HG03135 (cell line): ENCODE measurements at regions not wholly inside any gene's neighbourhood (a gene's known extent, or its start where the extent isn't known, plus 50 kb on each side); places are given as distances from the start of the nearest gene placed in this dataset.
"Not testable (repeated sequence)": the region's sequence is repeated elsewhere in the genome, so short reads cannot be mapped to it uniquely, and the experiment has no call there.

Experiments
- ATAC-seq: cut with Tn5 transposase; IDR thresholded peaks from one replicate; pipeline ENCODE4 v1.9.1; 2021; ENCODE audit warnings: mild to moderate bottlenecking, moderate library complexity; ENCODE audit not compliant: unreplicated experiment

DNA sequence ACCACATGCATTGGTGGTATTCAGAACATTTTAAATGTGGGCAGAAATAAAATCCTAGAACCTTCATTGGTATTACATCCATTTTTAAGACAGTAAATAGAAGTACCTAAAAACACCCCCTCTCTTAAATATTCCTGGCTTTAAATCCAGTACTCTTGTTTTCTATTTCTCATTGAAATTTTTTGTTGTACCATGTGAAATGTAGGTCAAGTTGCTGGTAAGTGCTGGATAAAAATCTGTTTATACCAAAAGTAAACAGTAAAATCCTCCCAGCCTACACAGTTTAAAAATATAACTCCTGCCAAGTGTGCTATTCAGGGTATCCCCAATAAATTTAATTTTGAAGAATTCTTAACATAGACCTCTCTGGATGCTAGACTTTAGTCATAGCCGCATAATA, 75.0 kb upstream of the FST start:
- ATAC-seq, result no peak

DNA sequence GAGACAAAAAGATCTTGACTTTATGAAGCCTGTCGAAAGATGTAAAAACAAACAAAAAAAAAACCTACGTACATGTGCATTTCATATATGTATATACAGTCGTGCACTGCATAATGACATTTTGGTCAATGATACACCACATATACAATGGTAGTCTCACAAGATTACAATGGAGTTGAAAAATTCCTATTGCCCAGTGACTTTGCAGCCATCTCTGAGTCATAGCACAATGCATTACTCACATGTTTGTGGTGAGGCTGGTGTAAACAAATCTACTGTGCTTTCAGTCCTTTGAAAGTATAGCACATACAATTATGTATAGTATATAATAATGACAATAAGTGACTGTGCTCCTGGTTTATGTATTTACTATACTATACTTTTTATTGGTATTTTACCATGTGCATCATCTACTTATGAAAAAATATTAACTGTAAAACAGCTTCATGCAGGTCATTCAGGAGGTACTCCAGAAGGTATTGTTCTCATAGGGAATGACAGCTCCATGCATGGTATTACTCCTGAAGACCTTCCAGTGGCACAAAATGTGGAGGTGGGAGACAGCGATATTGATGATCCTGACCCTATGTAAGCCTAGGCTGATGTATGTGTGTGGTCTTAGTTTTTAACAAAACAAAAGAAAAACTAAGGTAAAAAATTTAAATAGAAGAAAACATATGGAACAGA, 73.7 kb upstream of the FST start:
- no peak for ATAC-seq

DNA sequence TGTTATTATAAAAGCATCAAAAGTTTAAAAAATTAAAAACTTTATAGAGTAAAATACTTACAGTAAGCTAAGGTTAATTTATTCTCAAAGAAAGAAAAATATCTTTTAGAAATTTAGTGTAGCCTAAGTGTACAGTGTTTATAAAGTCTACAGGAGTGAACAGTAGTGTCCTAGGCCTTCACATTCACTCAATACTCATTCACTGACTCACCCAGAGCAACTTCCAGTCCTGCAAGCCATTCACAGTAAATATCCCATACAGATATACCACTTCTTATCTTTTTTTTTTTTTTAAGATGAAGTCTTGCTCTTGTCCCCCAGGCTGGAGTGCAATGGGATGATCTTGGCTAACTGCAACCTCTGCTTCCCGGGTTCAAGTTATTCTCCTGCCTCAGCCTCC, 73.1 kb upstream of the FST start:
- no peak for ATAC-seq

DNA sequence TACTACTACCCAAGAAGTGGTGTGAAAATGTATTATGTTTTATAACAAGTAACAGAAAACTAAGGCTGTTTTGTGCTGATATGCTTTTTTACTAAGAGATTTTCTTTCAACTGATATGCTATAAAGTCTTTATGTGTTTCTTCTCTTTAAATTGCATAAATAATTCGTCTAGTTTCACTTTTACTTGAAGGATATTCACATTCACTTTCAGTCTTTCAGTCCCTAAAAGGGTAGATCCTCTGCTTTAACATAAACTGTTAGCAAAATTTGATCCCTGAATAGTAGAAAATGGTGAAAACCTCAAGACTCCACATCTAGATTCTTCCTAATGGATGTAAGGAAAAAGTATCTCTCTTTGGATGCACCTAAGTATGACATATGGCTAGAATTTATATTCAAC, 69.0 kb upstream of the FST start:
- ATAC-seq, result no peak

DNA sequence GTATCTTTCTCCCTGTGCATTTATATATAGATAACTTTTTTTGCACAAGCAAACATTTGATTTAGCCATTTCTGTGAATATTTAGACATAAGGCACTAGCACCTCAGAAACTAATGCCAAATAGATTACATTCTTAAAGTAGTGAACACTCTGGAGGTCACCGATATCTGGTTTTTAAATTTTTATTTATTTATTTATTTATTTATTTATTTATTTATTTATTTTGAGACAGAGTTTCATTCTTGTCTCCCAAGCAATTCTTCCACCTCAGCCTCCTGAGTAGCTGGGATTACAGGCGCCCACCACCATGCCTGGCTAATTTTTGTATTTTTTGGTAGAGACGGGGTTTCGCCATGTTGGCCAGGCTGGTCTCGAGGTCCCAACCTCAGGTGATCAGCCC, 67.9 kb upstream of the FST start:
- not testable (repeated sequence) for ATAC-seq

DNA sequence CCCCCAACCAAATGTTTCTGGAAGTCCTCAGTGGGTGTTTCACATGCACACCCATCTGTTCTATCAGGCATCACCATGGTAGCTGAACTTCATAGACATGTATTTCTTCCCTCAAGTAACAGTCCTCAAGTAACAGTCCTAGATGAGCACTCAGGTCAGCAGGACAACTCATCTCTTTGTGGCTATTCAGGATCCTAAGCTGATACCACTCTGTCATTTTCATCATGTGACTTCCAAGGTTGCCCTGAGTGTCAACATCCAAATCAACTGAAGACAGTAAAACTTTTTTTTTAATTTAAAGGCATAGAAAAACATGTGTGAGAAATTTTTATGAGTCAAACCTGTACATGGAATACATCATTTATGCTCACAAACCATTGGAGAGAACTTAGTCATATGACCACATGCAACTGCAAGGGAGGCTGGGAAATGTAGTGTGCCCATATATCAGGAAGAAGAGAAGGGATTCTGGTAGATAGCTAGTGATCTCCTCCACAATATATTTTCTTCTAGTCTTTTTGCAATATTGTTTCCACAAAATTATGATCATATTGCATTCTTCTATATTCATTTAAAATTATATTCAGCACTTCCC, 64.2 kb upstream of the FST start:
- no peak for ATAC-seq

DNA sequence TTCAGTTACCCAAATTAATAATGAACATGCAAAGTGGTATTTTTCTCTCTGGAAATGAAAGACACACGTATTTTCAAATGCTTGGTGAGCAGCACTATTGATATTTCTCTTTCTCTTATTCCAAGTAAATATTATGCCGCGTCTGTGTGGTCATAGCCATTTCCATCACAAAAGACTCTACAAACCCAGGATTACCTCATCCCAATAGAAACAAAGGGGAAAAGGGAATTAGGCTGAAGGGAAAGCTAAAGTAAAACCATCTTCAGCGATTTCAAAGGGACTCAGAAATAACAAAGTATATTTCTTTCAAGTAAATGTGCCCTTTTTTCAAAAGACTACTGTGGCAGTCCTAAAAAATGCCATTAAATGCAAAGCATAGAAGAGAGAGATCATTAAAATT, 62.0 kb upstream of the FST start:
- ATAC-seq, result no peak

DNA sequence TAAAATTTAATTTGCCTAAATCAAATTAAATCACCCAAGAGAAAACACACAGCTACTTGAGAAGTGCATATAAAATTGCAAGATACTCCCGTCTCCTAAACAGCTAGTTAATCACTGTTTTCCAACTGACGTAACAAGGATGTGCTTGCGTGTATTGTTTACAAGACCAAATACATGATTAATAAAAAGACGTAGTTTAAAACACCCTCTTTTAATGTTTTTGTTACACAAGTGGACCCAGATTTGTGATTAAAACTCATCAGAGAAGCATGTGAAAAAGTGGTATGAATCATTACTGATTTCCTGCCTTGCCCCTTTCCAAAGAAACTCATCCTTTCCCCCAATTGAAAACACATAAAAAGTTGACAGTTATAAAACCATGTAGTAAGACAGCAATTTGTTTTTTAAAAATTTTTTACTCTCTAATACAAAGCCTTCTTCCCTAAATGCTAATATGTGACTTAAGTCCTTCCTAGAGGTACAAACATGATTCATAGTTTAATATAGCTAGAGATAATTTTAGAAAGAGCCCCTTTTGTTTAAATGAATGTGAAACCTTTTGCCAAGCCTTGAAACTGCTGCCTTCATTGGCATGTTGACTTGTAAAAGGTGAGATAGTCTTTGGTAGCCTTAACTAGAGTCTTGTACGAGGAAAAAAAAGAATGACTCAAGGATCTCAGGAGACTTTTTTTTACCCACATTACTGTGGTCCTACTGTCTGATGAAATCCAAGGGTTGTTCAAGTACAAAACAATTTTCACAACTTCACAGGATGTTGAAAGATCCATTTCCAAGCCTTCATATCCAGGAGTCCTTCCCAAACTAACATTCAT, 61.4 kb upstream of the FST start:
- no peak for ATAC-seq

DNA sequence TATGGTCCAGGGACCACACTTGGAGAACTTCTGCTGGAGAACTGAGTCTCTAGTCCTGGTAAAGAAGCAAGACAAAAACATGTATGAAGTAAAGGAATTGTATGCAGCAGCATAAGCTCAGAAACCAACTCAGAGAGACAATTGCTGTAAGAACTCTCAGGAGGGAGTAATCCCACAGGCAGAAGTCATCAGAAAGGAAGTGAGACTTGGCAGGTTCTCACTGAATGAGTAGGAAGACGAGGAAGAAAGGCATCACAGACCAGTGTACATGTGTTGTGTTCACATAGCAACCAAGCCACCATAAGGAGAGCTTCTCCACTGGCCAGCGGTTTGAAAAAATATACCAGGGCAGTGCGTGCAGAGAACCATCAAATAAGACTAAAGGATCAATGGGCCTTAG, 57.9 kb upstream of the FST start:
- ATAC-seq, result no peak

DNA sequence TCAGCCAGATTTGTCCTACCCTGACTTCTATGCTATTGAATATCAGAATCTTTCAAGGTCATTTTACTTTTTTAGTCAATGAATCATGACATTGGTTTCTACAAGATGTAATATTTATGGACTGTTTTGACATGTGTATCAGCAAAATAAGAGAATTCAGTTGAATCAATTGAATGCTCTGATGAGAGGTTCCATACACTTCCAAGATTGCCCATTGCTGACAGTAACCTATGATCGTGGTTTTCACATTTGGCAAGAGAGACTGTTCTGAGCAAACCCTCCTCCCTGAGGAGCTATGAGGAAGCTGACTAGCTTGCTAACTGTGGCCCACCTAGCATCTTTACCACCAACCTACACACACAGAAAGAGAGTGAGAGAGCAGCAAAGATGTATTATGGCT, 56.7 kb upstream of the FST start:
- no peak for ATAC-seq

DNA sequence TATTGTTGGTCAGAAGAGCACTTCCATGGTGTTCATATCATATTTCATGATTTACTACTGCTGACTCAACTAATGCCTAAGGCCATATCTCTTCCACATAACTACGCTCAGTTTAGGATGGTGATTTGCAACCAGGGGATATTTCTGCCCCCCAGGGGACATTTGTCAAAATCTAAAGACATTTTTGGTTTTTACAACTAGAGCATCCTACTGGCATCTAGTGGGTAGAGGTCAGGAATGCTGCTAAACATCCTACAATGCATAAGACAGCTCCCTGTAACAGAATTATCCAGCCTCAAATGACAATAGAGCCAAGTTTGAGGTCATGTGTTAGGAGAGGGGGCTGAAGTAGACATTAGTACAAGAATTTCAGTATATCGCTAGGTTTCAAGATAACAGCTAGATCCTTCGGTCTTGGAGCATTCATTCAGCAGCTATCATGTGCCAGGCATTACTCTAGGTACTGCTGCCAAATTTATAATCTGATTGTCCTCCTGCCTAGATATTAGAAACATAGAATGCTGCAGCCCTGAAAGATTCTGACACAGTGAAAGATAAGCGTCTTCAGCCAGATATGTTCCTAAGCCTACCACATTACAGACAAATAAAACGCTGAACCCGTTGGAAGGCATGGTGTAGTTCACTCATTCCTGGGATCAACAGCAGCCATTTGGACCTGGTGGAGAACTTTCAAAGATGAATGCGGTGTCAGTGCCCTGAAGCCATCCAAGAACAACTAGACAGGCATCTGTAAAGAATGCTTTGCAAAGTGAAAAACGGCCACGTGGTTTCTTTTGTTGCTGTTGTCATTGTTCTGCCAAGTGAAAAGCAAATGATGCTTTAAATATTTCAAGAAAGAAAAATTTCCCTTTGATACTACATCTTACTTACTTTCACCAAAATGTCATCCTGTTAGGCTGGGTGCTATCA, 55.5 kb upstream of the FST start:
- ATAC-seq, result no peak

DNA sequence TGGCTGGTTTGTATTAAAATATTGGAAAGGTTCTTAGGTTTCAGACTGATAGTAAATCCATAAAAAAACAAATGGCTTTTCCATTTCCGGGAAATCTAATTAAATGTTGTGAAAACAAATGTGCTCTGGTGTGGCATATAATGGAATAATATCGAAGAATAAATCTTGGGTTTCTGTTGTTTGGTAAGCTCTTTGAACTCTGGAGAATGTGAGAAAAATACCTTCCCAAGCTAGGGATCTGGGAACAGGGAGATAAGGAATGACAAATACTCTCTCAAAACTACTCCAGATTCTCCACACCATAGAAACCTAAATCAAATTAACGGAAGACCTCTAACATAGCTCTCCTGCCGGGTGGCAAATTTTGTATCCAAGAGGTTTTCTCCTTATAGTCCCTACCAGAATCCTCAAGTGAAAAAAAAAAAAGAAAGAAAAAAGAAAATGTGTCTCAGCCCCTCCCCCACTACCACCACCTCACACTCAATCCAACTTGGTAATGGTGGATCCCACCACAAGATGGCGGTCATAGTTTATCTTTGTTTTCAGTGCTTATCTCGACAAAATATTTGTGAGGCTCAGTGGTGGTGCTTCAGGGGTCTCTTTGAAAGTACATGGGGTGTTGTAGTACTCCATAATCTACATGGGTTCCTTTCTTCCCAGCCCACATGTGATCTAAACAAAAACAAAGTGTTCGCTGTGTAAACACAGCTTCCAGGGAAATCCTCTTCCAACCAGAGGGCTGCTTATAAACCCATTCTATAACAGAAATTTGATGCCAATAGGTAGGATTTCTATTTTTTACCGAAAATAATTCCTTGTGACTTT, 54.5 kb upstream of the FST start:
- no peak for ATAC-seq

DNA sequence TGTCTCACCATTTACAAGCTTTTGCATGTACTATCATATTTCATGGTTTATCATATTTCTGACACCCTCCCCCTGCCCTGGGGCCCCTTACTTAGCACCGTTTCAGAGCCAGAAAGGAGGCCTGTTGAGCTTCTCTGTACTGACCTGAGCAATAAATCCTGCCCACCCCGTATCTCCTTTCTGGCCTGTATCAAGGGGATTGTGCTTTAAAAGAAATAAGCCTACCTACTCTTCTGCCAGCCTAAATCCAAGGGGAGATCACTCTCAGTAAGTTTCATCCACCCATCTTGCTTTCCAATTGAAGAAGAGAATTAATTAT, 54.0 kb upstream of the FST start:
- no peak for ATAC-seq

DNA sequence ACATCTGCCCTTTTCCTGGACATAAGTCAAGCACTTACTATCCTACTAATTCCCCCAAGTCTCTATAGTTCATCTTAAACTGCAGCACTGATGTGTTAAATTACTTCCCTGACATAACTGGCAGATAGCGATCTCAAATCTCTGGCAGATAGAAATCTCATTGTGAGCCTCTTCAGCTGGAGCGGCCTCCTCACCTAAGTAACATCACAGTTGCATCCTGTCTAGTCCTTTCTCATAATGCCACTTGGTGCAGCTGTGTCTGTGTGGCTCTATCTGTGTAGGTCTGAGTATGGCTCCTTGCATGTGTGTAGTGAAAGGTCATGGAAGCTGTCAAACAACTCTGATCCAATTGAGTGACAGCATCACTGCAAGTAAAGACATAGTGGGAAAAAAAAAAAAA, 53.6 kb upstream of the FST start:
- no peak for ATAC-seq

DNA sequence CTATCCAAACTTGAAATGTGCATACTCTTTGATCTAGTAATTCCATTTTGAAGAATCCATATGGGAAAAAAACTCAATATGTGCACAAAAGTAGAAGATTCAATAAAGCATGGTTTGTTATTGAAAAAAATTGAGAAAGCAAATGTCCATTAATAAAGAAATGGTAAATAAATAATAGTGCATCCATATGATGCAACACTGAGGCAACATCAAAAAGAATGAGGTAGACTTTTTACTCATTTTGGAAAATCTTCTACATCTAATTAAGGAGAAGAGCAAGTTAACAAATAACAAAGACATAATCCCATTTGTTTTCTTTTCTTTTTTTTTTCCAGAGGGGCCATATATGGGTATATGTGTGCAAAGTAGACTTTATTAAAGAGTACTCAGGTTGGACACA, 52.5 kb upstream of the FST start:
- no peak for ATAC-seq

DNA sequence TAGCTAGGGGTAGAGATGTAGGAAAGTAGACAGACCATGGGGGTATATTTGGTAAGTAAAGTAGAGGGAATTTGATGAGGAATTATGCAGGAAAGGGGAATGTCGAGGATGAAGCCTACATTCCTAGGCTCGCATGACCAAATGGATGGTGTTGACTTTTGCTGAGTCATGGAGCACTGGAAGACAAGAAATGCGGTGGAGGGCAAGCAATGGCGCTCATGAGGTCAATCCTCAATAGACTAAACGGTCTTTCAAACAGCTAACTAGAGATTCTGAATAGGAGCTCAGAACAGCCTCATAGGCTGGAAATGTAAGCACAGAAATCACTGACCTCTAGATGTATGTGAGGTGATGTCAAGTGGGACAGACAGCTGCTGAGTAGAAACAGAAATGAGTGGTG, 50.7 kb upstream of the FST start:
- no peak for ATAC-seq

DNA sequence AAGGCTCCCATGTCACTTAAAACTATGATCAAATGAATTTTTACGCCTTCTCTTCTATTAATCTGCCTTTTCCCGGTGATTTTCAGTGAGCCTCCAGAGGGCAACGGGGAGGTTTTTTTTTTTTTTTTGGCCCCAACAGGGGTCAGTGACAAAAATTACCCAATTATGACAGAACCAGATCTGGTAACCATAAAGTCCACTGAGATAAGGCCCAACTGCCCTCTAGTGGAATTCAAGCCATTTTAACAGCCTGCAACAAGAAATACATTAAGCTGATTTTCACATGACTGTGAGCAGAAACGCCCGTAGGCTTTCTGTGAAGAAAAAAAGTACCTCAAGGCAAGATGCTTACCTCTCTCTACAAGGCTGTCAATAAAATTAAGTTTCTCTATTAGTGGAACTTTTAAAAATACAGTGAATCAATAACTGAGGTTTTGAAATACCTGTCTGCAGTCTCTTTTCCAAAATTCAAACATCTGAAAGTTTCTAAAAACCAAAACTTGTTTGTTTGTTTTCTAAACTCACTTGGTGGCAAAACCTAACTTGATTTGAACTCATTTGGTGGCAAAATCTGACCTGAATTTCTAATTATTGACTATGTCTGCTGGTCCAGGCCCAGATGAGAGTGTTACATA, 49.7 kb upstream of the FST start:
- no peak for ATAC-seq
